HEK293 (cell line): ENCODE measurements at regions not wholly inside any gene's neighbourhood (a gene's known extent, or its start where the extent isn't known, plus 50 kb on each side); places are given as distances from the start of the nearest gene placed in this dataset.

Experiments
- GLI4 ChIP-seq: fragments of 450-650 bp; formaldehyde crosslinking; IDR thresholded peaks from 2 replicates; pipeline ENCODE4 v1.5.1; 2016; ENCODE audit warnings: missing biosample characterization, missing genetic modification characterization
- HOXC10 ChIP-seq: sonication (generic); formaldehyde crosslinking; IDR thresholded peaks from 2 replicates; pipeline ENCODE4 v1.8.1; 2023; ENCODE audit warnings: mild to moderate bottlenecking, missing genetic modification reagents
- ZNF488 ChIP-seq: fragments of 450-650 bp; formaldehyde crosslinking; IDR thresholded peaks from 2 replicates; pipeline ENCODE4 v1.5.1; 2016; ENCODE audit warnings: missing biosample characterization, missing genetic modification characterization

- no peak for TF ChIP-seq ZNF488
- no peak for TF ChIP-seq HOXC10 (CRISPR knock-in tag)
- no peak for TF ChIP-seq GLI4 (tag by site-specific recombination)
These were observed 171.9 kb upstream of the ZNF267 start for GRCh38 chr16:31701734-31702133.
